GM19240 (cell line): ENCODE measurements at regions not wholly inside any gene's neighbourhood (a gene's known extent, or its start where the extent isn't known, plus 50 kb on each side); places are given as distances from the start of the nearest gene placed in this dataset.
"Not testable (repeated sequence)": the region's sequence is repeated elsewhere in the genome, so short reads cannot be mapped to it uniquely, and the experiment has no call there.

Experiments
- DNase-seq: peaks from one replicate; pipeline ENCODE4 v3.0.0; 2011; ENCODE audit warnings: low spot score; ENCODE audit not compliant: insufficient read length

DNA sequence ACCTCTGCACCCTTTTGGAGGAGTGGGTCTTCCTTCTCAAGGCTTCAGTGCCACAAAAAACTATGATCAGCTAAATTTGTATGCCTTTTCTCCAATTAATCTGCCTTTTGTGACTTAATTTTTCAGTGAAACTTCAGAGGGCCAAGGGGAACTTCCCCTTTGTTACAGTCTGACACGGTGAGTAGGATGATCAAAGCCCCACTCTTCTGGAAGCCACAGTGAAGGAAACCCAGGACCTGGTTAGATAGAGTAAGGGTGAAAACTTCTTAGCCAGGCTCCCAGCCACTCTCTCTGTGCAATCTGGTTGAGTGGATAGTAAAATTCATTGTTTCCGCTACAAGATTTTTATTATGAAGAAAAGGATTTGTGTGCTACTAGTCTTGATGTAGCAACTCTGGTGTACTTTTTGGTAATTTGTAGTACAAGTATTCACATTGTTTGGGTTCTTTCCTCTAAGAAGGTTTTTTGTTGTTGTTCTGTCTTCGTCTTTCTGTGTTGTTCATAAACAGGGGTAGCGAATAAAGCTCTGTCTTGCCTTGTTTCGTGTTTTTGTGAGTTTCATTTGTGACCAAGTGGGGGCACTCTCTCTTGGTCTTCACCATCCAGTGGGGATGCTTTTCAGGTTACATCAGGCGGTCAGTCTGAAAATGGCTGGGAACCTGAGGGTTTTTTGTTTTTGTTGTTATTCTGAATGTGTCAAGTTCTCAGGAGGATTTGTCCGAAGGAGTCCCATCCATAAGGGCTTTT, 268.5 kb upstream of the NPSR1 start:
- DNase-seq: no peak

DNA sequence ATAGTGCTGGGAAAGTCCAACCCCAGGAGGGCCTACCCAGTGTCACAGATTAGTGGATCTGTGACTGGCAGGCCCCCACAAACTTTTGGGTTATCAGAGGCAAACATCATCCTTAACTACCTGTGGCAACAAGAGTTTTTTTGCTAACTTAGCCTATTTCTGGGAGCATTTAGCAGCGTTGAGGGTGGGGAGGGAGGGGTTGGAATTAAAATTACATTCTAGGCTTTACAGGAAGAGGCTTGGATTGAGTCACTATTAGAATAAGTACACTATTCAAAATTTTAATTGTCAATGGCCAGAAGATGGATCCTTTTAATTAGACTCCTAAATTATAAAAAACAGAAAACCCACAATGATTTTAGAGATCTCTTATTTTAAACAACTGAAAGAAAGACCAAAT, 267.9 kb upstream of the NPSR1 start:
- no peak for DNase-seq

DNA sequence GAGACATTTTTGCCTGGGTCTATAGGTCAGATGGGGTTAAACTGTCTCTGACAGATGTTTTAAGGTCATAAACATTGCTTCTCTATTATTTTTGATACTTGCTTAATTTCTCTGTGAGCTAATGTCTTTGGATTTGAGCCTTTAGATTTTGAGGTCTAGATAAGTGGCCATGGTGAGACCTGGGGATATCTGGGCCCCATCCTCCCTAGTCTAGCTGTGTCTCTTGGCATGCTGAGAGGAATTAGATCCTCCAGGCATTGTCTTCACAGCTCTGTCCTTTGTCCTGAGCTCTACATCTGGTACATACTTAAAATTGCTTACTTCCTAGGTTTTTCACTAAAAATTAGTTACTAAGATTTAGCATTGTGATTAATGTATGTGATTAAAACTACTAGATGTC, 265.0 kb upstream of the NPSR1 start:
- DNase-seq: no peak

DNA sequence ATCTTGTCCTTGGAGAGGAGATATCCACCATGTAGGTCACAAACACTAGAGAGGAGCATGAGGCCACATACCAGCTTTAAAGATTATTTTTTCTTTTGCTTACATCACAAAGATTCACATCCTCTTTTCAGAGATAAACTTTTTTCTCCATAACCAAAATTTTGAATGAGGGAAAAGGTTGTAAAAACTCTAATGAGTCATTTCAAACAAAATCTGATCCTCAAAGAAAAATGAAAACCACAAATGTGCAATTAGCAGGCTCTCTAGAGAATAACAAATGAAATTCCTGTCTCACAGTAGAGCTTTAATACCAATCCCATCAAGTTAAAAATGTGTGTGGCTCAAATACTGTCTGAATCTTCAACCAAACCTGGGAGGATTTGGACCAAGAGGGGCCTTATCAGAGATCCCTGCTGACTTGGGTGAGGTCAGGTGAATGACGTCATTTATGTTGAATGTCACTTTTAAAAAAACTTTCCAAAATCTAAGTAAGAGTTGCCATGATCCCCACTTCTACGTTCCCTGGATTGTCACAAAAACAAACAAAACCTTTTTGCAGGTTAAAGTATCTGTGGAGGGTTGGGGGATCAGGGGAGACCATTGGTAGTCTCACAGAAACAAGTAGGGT, 261.5 kb upstream of the NPSR1 start:
- DNase-seq: no peak

DNA sequence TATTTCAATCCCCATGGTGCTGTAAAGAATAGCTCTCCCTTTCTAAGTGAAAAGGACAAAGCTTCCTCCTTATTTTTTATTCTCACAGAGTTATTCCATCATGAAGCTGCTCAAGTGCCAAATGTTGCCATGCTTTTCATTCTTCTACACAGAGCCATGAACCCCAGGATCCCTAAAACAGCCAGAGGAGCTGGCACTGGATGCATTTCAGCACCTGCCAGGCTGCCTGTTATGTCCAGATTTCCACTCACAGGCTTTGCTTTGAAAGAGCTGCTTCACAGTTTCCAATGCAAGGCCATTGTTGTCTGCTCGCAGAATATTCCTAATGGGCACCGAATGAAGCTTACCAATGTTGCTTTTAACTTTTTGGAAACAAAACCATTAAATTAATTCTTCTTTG, 256.2 kb upstream of the NPSR1 start:
- DNase-seq: no peak

DNA sequence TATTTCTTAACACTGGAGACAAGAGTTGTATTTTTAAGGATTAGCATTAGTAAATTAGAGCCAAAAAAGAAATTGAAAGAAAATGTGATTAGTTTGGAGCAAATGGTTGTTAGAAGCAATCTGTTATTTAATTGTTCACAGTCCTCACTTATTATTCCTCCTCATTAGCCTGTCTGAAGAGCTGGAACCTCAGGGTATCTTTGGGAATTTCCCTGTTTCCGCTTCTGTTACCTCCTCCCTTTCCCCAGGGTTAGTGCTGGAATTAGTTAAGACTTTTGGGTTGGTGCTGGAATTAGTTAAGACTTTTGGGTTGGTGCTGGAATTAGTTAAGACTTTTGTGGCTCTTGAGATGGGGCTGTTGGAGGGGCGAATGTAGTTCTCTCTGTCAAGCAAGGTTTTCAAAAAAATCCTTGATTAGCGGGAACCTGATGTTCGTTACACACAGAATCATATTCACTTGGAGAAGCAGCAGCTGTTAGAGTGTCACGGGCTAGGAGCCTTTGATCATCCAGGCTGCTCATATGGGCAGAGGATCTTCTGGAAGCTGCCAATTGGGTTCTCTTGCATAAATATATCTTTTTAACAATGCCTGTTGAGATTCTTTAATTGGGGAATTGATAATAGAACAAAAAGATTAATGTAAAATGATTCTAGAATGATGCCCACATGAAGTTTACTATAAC, 251.0 kb upstream of the NPSR1 start:
- no peak for DNase-seq

DNA sequence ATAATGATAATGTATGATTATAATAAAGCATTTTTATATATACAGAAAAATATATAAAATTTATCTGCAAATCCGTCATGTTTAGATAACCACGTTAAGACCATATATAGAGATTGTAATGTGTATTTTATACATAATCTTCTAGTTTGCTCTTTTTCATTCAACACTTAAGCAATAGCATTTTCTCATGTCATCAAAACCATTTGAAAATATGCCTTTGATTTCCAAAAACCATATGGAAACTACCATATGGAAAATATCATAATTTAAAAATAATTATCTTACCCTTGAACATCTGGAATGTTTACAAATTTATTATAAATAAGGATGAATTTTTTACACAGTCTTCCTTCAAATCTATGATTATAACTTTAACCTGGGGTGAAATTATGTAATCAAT, 250.4 kb upstream of the NPSR1 start:
- DNase-seq: no peak

DNA sequence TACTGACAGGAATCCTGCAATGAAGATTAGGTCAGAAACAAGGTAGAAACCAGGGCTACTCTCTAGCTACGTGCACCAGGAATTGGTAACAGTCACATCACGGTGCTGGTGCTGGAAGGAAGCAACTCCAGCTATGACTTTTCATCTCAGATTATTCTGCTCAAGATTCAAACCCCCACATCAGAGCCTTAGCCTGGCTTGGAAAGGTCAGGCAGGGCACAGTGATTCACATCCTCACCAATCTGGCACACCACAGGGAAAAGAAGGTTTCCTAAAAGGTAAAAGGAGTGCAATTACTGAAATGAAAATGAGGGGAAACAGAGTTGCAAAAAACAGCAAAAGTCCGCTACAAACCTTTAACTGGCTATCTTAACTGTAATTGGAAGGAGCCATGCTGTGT, 240.2 kb upstream of the NPSR1 start:
- DNase-seq: no peak

DNA sequence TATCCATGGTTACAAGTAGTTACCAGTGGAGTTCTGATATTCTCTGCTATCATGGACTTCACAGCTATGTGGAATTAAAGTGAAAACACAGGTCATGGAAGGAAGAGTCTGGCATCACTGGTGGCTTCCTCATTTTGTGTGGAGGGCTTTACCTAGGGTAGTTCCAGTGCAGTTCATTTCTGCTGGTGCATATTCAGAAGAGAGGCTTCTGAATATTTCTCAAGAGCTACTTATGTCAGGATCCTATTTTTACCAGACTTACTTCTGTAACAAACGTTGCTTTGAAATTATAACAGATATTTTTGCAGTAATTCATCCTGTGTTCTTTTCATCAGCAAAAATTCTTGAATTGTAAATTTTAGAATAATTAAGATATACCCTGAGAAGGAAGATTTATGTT, 236.5 kb upstream of the NPSR1 start:
- no peak for DNase-seq

DNA sequence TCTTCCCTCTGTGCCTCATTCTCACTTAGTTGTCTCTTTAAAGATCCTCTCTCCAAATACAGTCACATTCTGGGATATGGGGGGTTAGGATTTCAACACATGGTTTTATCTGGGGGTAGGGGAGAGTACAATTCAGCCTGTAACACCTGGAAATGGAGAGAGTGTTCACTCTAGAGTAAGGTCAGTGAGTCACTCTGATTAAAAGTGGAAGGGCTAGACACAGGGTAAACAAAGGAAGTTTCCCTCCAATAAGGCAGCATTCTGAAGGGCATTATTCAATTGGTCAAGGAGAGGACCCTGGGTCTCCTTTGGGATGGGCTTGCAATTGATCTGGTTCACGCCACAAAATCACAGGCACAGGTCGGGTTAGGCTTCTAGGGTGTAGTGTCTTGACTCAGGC, 232.8 kb upstream of the NPSR1 start:
- no peak for DNase-seq

DNA sequence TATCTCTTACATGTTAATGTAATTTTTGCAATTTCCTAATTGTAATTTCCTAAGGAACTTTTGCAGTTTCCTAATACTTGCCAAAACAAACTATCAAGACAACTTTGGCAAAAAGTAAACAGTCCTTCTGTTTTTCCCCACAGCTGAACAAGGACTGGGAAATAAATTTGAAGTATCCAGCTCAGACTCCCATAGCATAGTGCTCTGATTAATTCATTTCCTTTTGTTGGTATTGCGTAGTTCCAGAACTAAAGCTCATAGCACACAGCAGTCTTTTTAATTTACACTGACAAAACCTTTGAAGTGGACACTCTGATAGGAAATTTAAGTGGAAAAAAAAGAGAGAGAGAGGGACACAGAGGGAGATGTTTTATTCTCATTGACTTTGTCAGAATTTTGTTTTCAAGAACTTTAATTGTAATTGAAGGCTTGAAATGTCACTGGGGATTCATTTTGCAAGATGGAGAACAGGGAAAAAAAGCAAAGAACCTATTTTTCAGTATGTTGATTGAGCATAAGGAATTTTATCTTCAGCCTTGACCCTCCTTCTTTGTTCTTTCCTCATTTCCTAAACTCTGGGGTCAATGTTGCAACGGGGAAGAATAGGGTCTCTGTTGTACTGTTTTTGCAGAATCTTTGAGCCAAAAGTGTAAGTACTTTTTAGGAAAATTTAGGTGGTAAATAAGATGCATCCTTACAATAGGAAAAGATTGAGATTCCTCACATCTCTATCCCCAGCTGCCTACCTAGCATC, 232.2 kb upstream of the NPSR1 start:
- DNase-seq: no peak

DNA sequence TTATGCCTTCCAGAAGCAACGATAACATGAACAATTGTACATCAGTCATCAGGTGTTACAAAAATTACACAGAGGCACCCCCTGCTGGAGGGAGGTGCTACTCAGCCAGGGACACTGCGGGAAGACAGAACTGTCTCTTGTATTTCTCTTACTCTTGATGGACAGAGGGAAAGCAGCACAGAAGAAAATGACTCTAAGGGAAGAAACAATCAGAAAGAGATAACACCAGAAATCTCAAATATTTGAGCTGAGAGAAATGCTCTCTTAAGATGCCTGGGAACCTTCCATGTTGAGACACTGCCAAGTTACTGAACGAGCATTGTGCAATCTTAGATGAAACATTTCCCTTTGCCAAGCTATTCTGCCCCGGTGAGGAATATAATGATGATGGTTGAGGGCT, 227.6 kb upstream of the NPSR1 start:
- no peak for DNase-seq

DNA sequence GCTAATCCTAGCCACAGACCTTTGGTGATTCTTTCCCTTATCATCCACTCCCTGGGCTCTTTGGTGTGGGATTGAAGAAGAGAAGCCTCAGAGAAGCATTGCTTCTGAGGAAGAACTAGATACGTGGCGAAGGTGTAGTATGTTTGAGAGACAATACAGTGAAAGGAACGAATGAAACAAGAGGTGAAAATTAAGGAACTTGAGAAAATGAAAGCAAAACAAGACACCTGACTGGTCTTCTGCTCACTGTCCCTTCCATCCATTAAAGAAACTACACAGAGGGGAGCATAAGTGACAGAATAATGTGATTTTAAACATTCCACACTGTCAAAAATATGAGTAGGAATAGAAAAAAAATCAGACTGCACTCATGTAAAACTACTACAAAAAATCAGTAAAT, 219.6 kb upstream of the NPSR1 start:
- DNase-seq: no peak

DNA sequence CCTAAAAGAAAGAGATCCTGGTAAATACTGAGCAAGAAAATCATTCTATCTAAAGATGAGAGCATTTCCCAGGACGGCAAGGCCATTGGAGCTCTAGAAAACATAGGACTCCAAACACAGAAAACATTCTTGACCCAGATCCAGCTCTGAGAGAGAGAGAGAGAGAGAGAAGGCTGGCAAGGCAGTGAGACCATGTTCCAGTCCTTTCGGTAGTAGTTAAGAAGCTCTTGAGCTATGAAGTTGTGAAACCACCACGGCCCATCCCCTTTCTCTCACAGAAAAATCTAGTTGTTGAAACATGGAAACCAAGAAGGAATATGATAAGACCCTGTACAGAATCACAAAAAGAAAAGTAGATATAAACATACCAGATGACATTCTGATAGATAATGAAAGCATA, 212.4 kb upstream of the NPSR1 start:
- DNase-seq: no peak

DNA sequence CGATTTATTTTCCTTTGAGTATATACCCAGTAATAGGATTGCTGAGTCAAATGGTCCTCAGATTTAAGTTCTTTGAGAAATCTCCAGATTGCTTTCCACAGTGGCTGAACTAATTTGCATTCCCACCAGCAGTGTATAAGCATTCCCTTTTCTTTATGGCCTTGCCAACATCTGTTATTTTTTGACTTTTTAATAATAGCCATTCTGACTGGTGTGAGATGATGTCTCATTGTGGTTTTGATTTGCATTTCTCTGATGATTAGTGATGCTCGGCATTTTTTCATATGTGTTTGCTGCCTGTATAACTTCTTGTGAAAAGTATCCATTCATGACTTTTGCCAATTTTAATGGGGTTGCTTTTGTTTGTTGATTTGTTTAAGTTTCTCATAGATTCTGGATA, 209.5 kb upstream of the NPSR1 start:
- DNase-seq: not testable (repeated sequence)

DNA sequence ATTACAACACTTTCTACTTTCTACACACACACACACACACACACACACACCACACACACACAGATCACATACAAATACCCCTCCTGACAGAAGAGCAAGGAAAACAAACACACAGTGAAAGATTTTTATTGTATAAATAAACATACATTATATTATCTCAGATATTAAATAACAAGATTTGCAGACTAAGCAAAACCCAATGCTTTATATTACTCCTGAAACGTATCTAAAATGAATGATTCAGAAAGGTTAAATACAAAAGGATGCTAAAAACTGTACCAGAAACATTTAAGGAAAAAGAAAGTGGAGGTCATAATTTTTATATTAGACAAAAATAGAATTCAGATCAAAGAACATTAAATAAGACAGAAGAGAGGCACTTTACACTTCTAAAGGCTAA, 208.3 kb upstream of the NPSR1 start:
- DNase-seq: no peak

DNA sequence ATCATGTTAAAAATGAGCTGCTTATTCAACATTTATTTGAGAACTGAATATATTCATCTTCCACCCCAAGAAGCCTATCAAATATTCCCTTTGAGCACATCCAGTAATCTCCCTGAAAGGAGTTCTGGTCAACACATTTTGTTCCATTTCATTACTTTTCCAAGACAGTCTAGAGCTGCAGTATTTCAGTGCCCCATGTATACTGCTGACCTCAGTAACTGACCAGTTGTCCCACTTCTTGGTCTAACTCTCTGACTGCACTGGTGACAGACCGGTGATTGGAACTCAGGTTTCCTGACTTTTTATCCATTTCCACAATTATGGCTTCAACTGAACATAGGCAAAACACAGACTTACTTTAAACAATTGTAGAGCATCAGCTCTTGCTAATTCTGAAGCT, 206.8 kb upstream of the NPSR1 start:
- DNase-seq: no peak

DNA sequence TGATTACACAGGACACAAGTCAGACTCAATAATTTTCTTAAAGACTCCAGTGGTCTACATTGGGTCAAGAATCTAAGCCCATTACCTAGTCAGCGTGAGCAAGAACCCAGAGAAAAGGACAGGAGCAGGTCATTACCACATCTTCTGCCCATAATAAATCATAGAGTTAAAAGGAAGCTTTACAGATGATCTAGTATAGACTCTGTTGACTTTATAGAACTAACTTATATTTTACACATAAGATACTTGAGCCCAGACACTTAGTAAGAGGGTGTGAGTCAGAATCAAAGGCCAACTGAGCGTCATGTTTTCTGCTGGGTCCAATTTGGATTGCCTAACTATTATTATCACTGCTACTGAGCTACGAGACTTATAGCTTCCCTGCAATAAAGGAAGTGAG, 206.1 kb upstream of the NPSR1 start:
- DNase-seq: no peak

DNA sequence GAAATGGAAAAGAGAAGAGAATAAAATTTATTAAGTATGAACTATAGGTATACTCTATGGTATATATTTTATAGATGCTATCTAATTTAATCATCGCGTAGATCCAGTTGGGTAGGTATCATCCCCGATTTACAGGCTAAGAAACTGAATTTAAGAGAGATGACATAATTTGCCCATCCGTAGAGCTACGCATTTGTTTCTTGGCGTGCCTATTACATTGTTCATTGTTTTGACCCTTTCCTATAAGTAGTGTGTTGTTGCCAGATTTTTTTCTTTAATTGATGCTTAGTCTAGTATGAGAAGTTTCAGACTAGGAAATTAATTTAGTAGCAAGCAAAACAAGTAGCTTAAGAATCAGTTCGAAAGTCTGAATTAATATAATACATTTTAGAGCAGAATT, 205.7 kb upstream of the NPSR1 start:
- no peak for DNase-seq

DNA sequence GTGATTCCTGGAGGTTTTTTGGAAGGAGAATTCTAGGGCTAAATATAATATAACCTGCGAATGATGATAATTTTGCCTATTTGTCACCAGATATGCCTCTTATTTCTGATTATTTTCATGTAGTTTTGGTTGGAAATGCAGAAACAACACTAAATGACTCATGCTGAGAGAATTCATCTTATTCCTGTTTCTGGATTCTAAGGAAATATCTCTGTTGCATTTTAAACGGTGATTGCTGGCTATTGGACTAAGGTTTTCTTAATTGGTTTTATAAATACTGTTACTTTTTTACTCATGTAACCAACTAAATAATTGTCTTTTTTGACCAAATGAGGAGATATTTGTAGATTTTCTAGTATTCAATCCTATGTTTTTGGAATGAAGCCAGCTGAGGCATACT, 204.9 kb upstream of the NPSR1 start:
- no peak for DNase-seq

DNA sequence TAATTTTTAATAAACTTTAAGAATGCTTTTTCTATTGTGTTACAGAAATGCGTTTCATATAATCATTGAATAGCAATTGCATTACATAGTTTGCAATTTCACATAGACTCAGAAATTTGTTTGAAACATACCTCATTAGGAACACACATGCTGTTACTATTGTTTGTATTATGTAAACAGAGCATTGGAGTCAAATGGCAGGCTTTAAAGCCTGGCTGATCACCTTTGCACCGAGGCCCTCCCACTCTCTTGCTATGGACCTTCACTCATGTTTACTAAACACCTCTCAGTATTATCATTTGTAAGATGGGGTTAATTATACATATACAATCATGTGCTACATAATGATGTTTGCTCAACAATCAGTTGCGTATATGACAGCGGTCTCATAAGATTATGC, 203.6 kb upstream of the NPSR1 start:
- no peak for DNase-seq

DNA sequence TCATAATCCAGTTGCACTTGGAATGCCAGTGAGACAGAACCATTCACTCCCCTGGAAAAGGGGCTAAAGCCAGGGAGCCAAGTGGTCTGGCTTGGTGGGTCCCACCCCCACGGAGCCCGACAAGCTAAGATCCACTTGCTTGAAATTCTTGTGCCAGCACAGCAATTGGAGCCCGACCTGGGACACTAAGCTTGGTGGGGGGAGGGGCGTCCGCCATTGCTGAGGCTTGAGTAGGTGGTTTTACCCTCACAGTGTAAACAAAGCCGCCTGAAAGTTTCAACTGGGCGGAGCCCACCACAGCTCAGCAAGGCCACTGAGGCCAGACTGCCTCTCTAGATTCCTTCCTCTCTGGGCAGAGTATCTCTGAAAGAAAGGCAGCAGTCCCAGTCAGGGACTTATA, 200.7 kb upstream of the NPSR1 start:
- DNase-seq: no peak
